ENCODE measurements at regions not wholly inside any gene's neighbourhood (a gene's known extent, or its start where the extent isn't known, plus 50 kb on each side); places are given as distances from the start of the nearest gene placed in this dataset.

DNA sequence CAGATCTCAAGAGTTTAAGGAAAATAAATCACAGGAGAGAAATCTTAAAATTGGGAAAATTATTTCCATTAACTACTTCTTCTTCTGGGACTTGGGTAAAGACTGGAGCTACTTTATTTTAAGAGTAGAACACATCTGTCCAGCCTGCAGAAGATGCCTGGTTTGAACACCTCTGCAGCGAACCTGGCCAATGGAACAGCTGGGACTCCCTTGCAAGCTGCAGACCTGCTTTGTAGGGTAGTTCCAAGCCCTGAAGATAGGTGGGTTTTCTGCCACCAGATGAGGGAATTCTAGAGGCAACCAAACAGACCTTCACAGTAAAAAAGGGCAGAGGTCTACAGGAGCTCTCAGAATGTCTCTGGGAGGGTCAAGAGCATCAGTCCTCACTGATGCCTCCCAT lies 86.5 kb upstream of the CACNA1E start:
- TF ChIP-seq, protein P1, sequence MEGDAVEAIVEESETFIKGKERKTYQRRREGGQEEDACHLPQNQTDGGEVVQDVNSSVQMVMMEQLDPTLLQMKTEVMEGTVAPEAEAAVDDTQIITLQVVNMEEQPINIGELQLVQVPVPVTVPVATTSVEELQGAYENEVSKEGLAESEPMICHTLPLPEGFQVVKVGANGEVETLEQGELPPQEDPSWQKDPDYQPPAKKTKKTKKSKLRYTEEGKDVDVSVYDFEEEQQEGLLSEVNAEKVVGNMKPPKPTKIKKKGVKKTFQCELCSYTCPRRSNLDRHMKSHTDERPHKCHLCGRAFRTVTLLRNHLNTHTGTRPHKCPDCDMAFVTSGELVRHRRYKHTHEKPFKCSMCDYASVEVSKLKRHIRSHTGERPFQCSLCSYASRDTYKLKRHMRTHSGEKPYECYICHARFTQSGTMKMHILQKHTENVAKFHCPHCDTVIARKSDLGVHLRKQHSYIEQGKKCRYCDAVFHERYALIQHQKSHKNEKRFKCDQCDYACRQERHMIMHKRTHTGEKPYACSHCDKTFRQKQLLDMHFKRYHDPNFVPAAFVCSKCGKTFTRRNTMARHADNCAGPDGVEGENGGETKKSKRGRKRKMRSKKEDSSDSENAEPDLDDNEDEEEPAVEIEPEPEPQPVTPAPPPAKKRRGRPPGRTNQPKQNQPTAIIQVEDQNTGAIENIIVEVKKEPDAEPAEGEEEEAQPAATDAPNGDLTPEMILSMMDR (IDR thresholded peaks at IDR 0.05; ENCODE audit: insufficient read depth, low read depth, low read length) = no peak
- Histone ChIP-seq H3K36me3 (ENCODE audit: control insufficient read depth, insufficient read depth, low read length) (no peaks in the 10 kb centered on the region), H3K27me3 (ENCODE audit: control insufficient read depth, insufficient read depth, low read length) (no peaks in the 10 kb centered on the region; the same call in 1 of the 2 replicates), H3K4me3 (ENCODE audit: low read depth, low read length) (no peak overlapping the region)
- POLR2A ChIA-PET = no interaction called here
- DNase-seq (ENCODE audit: low read depth) = no peak
- CTCF ChIA-PET = no interaction called here

DNA sequence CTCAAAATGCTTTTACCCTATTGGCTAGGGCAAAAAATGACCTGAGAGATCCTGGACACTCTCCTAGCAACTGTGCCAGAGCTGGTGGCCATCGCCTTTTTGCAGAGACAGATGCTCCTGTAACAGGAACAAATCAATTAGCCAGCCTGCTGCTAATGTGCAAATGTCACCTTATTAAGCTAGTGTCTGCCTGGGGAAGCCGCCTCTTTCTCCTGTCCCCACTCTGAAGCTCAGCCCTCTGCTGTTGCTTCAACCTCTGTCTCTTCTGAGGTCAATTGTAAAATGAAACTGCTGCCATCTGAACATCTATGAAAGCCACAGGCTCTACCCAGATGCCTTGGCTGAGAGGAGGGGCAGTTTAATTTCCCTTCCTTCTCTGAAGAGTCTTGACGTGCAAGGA lies 85.5 kb upstream of the CACNA1E start:
- Histone ChIP-seq H3K36me3 (ENCODE audit: control insufficient read depth, insufficient read depth, low read length) (no peaks in the 10 kb centered on the region), H3K27me3 (ENCODE audit: control insufficient read depth, insufficient read depth, low read length) (no peaks in the 10 kb centered on the region; the same call in 1 of the 2 replicates), H3K4me3 (ENCODE audit: low read depth, low read length) (no peak overlapping the region)
- TF ChIP-seq, protein P1 (IDR thresholded peaks at IDR 0.05; ENCODE audit: insufficient read depth, low read depth, low read length) = no peak
- no peak for DNase-seq (ENCODE audit: low read depth)
- ChIA-PET POLR2A (no interaction called here), CTCF (no interaction called here)

DNA sequence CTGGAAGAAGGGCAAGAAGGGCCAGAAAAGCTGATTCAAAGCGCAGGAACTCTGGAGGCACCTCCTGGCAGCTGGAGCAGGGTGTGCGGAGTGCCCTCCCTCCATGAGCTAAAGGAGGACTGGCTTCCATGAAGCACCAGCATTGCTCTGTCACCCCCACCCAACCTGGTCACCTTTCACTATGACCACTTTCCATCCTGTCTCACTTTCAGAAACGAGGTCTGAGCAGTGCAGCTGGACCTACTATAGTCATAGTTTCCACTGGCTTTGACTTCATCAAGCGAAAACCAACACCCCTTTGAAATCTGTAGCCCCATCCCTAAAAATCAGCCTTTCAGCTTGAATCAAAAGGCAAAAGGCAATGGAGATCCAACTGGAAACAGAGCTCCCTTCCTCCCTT lies 84.8 kb upstream of the CACNA1E start:
- TF ChIP-seq, protein P1 (IDR thresholded peaks at IDR 0.05; ENCODE audit: insufficient read depth, low read depth, low read length) = no peak
- ChIA-PET POLR2A (no interaction called here), CTCF (interaction anchor here (0.9 to 1.4 kb wide), 4 partner anchors 9 to 208 kb away, joined by 3 to 5 read pairs (median 4); no protein-coding TSS in a partner anchor)
- no peaks in the 10 kb centered on the region; the same call in 1 of the 2 replicates for H3K27me3 ChIP-seq (ENCODE audit: control insufficient read depth, insufficient read depth, low read length)
- H3K4me3 ChIP-seq (ENCODE audit: low read depth, low read length) = no peak overlapping the region
- H3K36me3 ChIP-seq (ENCODE audit: control insufficient read depth, insufficient read depth, low read length) = no peaks in the 10 kb centered on the region
- no peak for DNase-seq (ENCODE audit: low read depth)

DNA sequence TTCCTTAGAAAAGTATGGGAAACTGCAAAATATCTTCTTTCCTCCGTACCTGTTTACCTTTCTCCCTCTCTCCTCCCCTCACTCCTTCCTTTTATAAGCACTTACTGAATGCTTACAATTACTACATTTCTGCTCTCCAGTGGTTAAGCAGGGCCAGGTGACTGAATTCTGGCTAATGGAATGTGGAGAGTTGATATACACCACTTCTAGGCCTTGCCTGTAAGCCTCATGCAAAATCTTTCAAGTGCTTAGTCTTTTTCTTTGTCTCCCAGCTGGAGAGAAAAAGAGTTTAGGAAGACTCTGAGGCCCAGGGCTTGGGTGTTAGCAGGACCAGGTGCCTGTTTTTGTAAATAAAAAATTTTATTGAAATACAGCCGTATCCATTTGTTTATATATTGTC lies 77.7 kb upstream of the CACNA1E start:
- POLR2A ChIA-PET = no interaction called here
- CTCF ChIA-PET = interaction anchor here (1.0 to 2.0 kb wide), 2 partner anchors 10 to 215 kb away, joined by 3 to 7 read pairs; no protein-coding TSS in a partner anchor

DNA sequence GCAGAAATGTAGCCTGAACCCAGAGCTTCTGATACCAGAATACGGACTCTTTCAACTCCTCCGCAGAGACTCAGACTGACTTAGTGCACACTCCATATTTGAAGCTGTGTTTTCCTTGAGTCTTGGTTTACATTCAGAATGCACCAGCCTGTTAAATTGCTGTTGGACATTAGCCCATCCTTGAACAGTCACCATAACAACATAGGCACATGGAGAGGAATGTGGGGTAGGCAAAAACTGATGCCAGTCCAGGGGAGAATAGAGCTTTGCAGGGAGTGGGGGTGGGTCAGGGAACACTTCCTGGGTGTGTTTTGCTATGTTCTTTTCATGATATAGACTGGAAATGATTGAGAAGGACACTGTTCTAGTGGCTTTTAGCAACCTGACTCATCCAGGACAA lies 76.3 kb upstream of the CACNA1E start:
- TF ChIP-seq, protein P1 (IDR thresholded peaks at IDR 0.05; ENCODE audit: insufficient read depth, low read depth, low read length) = no peak
- no peak for DNase-seq (ENCODE audit: low read depth)
- H3K36me3 ChIP-seq (ENCODE audit: control insufficient read depth, insufficient read depth, low read length) = no peaks in the 10 kb centered on the region
- POLR2A ChIA-PET = no interaction called here
- CTCF ChIA-PET = interaction anchor here (2.0 to 4.2 kb wide), 2 partner anchors 18 to 216 kb away, joined by 7 to 16 read pairs; no protein-coding TSS in a partner anchor
- H3K4me3 ChIP-seq (ENCODE audit: low read depth, low read length) = no peak overlapping the region
- no peaks in the 10 kb centered on the region for H3K27me3 ChIP-seq (ENCODE audit: control insufficient read depth, insufficient read depth, low read length)

More for the DNA sequence above, 77.7 kb upstream of the CACNA1E start:
- DNase-seq (ENCODE audit: low read depth) = no peak
- Histone ChIP-seq H3K36me3 (ENCODE audit: control insufficient read depth, insufficient read depth, low read length) (no peaks in the 10 kb centered on the region), H3K4me3 (ENCODE audit: low read depth, low read length) (no peak overlapping the region), H3K27me3 (ENCODE audit: control insufficient read depth, insufficient read depth, low read length) (no peaks in the 10 kb centered on the region; the same call in 1 of the 2 replicates)
- TF ChIP-seq, protein P1 (IDR thresholded peaks at IDR 0.05; ENCODE audit: insufficient read depth, low read depth, low read length) = no peak

All from BJ (cell line).